SJSA1 (cell line): ENCODE measurements at regions not wholly inside any gene's neighbourhood (a gene's known extent, or its start where the extent isn't known, plus 50 kb on each side); places are given as distances from the start of the nearest gene placed in this dataset.
A peak's percentile ranks its signal among the peaks of the same experiment; 100 is the strongest.

ENCODE experiments used
- DNase-seq, 2 experiments: peaks; one replicate each; pipeline ENCODE4 v3.0.0-alpha.2; 2015 to 2020; ENCODE audit warnings: low spot score in 2 of 2, low read depth in 1 of 2
- H3K27ac ChIP-seq: fragments of 250-450 bp; sonication (Bioruptor Pico); 2 replicates; pipeline ENCODE4 v1.5.1; 2020; ENCODE audit warnings: mild to moderate bottlenecking, moderate library complexity
- H3K27me3 ChIP-seq: fragments of 250-450 bp; sonication (Bioruptor Pico); replicated peaks from 2 replicates; pipeline ENCODE4 v1.5.1; 2020; ENCODE audit warnings: mild to moderate bottlenecking, moderate library complexity
- H3K36me3 ChIP-seq: fragments of 250-450 bp; sonication (Bioruptor Pico); 2 replicates; pipeline ENCODE4 v1.5.1; 2020; ENCODE audit warnings: mild to moderate bottlenecking
- H3K4me1 ChIP-seq: fragments of 250-450 bp; sonication (Bioruptor Pico); replicated peaks from 2 replicates; pipeline ENCODE4 v1.6.1; 2021; ENCODE audit warnings: mild to moderate bottlenecking
- H3K4me3 ChIP-seq: fragments of 250-450 bp; sonication (Bioruptor Pico); 2 replicates; pipeline ENCODE4 v1.5.1; 2020; ENCODE audit warnings: mild to moderate bottlenecking
- H3K9me3 ChIP-seq: fragments of 250-450 bp; sonication (Bioruptor Pico); replicated peaks from 2 replicates; pipeline ENCODE4 v1.5.1; 2020; ENCODE audit warnings: mild to moderate bottlenecking

- Histone ChIP-seq H3K4me3 (no peak overlapping the region), H3K27ac (no peak overlapping the region)
- DNase-seq: no peak
Measured at GRCh38 chr5:74428876-74429275, 211.7 kb downstream of the ENC1 start.

GRCh38 chr5:74428275-74428674, 212.3 kb downstream of the ENC1 start:
- no peak for DNase-seq

More at GRCh38 chr5:74428876-74429275, 211.7 kb downstream of the ENC1 start:
- H3K4me1 ChIP-seq: no peaks in the 10 kb centered on the region
- no peaks in the 10 kb centered on the region for H3K27me3 ChIP-seq
- H3K9me3 ChIP-seq: no peaks in the 10 kb centered on the region
- no peaks in the 10 kb centered on the region for H3K36me3 ChIP-seq

GRCh38 chr5:74426506-74426905, 214.0 kb downstream of the ENC1 start:
- DNase-seq: no peak
- Histone ChIP-seq H3K4me3 (no peak overlapping the region), H3K27me3 (no peaks in the 10 kb centered on the region), H3K36me3 (no peaks in the 10 kb centered on the region), H3K4me1 (no peaks in the 10 kb centered on the region), H3K27ac (no peak overlapping the region), H3K9me3 (no peaks in the 10 kb centered on the region)

More at GRCh38 chr5:74428275-74428674, 212.3 kb downstream of the ENC1 start:
- Histone ChIP-seq H3K4me3 (no peak overlapping the region), H3K27me3 (no peaks in the 10 kb centered on the region), H3K36me3 (no peaks in the 10 kb centered on the region), H3K4me1 (no peaks in the 10 kb centered on the region), H3K9me3 (no peaks in the 10 kb centered on the region), H3K27ac (no peak overlapping the region)

GRCh38 chr5:74424162-74424868, 216.2 kb downstream of the ENC1 start:
- Histone ChIP-seq H3K4me1 (no peaks in the 10 kb centered on the region), H3K4me3 (no peak overlapping the region), H3K27me3 (no peaks in the 10 kb centered on the region), H3K36me3 (no peaks in the 10 kb centered on the region), H3K9me3 (no peaks in the 10 kb centered on the region), H3K27ac (no peak overlapping the region)
- no peak for DNase-seq

- H3K4me3 ChIP-seq: no peak overlapping the region
- H3K9me3 ChIP-seq: no peaks in the 10 kb centered on the region
- no peaks in the 10 kb centered on the region for H3K4me1 ChIP-seq
- no peaks in the 10 kb centered on the region for H3K36me3 ChIP-seq
- DNase-seq: no peak
- H3K27me3 ChIP-seq: no peaks in the 10 kb centered on the region
- H3K27ac ChIP-seq: no peak overlapping the region
Measured at GRCh38 chr5:74423383-74423782, 217.1 kb downstream of the ENC1 start.

- no peaks in the 10 kb centered on the region for H3K9me3 ChIP-seq
- no peaks in the 10 kb centered on the region for H3K27me3 ChIP-seq
- no peak overlapping the region for H3K4me3 ChIP-seq
- H3K27ac ChIP-seq: no peak overlapping the region
- DNase-seq: no peak
- no peaks in the 10 kb centered on the region for H3K36me3 ChIP-seq
- H3K4me1 ChIP-seq: no peaks in the 10 kb centered on the region
Measured at GRCh38 chr5:74422671-74423070, 217.9 kb downstream of the ENC1 start.

GRCh38 chr5:74422030-74422429, 218.5 kb downstream of the ENC1 start:
- no peak for DNase-seq
- Histone ChIP-seq H3K36me3 (no peaks in the 10 kb centered on the region), H3K27me3 (no peaks in the 10 kb centered on the region), H3K27ac (no peak overlapping the region), H3K4me1 (no peaks in the 10 kb centered on the region), H3K9me3 (no peaks in the 10 kb centered on the region), H3K4me3 (no peak overlapping the region)

- no peaks in the 10 kb centered on the region for H3K36me3 ChIP-seq
- H3K4me1 ChIP-seq: no peaks in the 10 kb centered on the region
- no peaks in the 10 kb centered on the region for H3K9me3 ChIP-seq
- no peak for DNase-seq
- no peak overlapping the region for H3K27ac ChIP-seq
- H3K4me3 ChIP-seq: no peak overlapping the region
- H3K27me3 ChIP-seq: no peaks in the 10 kb centered on the region
Measured at GRCh38 chr5:74421377-74421776, 219.2 kb downstream of the ENC1 start.

GRCh38 chr5:74420947-74421346, 219.6 kb downstream of the ENC1 start:
- peaks cover 2% of the 10 kb centered on the region for H3K4me1 ChIP-seq
- no peaks in the 10 kb centered on the region for H3K27me3 ChIP-seq
- H3K4me3 ChIP-seq: no peak overlapping the region
- no peaks in the 10 kb centered on the region for H3K36me3 ChIP-seq
- DNase-seq: no peak
- no peak overlapping the region for H3K27ac ChIP-seq
- no peaks in the 10 kb centered on the region for H3K9me3 ChIP-seq

GRCh38 chr5:74420220-74420619, 220.3 kb downstream of the ENC1 start:
- DNase-seq: no peak
- H3K27me3 ChIP-seq: no peaks in the 10 kb centered on the region
- peaks cover 8% of the 10 kb centered on the region for H3K4me1 ChIP-seq
- H3K9me3 ChIP-seq: no peaks in the 10 kb centered on the region
- H3K27ac ChIP-seq: no peak overlapping the region
- H3K4me3 ChIP-seq: no peak overlapping the region
- H3K36me3 ChIP-seq: no peaks in the 10 kb centered on the region

GRCh38 chr5:74419468-74419867, 221.1 kb downstream of the ENC1 start:
- Histone ChIP-seq H3K27me3 (no peaks in the 10 kb centered on the region), H3K27ac (no peak overlapping the region), H3K9me3 (no peaks in the 10 kb centered on the region), H3K4me3 (no peak overlapping the region), H3K4me1 (peaks cover 8% of the 10 kb centered on the region), H3K36me3 (no peaks in the 10 kb centered on the region)
- DNase-seq: no peak

GRCh38 chr5:74418709-74419108, 221.8 kb downstream of the ENC1 start:
- Histone ChIP-seq H3K4me3 (no peak overlapping the region), H3K9me3 (no peaks in the 10 kb centered on the region), H3K27me3 (no peaks in the 10 kb centered on the region), H3K4me1 (peaks cover 8% of the 10 kb centered on the region), H3K36me3 (no peaks in the 10 kb centered on the region), H3K27ac (no peak overlapping the region)
- no peak for DNase-seq

- Histone ChIP-seq H3K27me3 (no peaks in the 10 kb centered on the region), H3K27ac (no peak overlapping the region), H3K4me1 (peaks cover 8% of the 10 kb centered on the region), H3K4me3 (no peak overlapping the region), H3K9me3 (no peaks in the 10 kb centered on the region), H3K36me3 (no peaks in the 10 kb centered on the region)
- no peak for DNase-seq
Measured at GRCh38 chr5:74418261-74418660, 222.3 kb downstream of the ENC1 start.

- no peaks in the 10 kb centered on the region for H3K27me3 ChIP-seq
- peak in 1 of 2 experiments; percentile 23 for DNase-seq
- H3K4me1 ChIP-seq: peaks cover 15% of the 10 kb centered on the region
- H3K9me3 ChIP-seq: no peaks in the 10 kb centered on the region
- no peak overlapping the region for H3K27ac ChIP-seq
- no peak overlapping the region for H3K4me3 ChIP-seq
- H3K36me3 ChIP-seq: no peaks in the 10 kb centered on the region
Measured at GRCh38 chr5:74415695-74416102, 224.8 kb downstream of the ENC1 start.

GRCh38 chr5:74414228-74414627, 226.3 kb downstream of the ENC1 start:
- no peaks in the 10 kb centered on the region for H3K27me3 ChIP-seq
- H3K4me1 ChIP-seq: peaks cover 15% of the 10 kb centered on the region
- no peak overlapping the region for H3K27ac ChIP-seq
- no peak overlapping the region for H3K4me3 ChIP-seq
- H3K36me3 ChIP-seq: no peaks in the 10 kb centered on the region
- no peaks in the 10 kb centered on the region for H3K9me3 ChIP-seq
- DNase-seq: no peak
